ENCODE measurements at regions not wholly inside any gene's neighbourhood (a gene's known extent, or its start where the extent isn't known, plus 50 kb on each side); places are given as distances from the start of the nearest gene placed in this dataset.

DNA sequence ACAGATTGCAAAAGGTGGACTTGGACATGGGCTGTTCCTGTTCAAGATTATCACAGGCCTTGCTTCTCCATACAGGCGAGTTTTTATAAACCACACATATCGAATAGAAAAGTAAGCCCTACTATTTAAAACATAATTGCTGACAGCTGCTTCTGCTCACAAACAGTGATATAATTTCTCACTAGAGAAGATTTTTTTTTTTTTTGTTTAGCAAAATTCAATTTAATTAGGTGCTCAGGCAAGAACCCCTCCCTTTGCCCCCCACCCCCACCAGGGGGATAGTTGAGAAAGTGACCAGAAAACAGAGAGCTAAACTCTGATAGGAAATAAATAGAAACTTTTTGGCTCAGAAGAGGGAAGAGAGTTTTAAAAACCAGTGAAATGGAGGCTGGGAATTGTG is 132.8 kb upstream of the CRY1 start:
- no peak for DNase-seq

DNA sequence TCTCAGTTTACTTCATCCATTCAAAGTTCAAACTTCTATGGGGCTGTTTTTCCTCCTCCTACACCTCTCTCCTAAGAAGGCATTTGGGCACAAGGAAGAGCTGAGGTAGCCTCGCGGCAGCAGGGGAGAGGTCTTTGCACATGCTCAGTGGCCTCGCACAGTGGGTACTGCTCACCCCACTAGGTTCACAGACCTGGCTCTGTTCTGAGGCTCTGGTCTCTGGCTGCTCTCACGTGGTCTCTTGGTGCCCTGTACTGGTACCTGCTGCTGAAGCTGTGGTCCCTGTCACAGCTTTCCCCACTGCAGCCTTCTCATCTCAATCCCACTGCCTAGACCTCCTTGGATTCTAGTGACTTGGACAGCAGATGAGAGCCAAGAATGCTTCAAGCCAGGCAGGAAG is 134.7 kb upstream of the CRY1 start:
- DNase-seq: no peak

DNA sequence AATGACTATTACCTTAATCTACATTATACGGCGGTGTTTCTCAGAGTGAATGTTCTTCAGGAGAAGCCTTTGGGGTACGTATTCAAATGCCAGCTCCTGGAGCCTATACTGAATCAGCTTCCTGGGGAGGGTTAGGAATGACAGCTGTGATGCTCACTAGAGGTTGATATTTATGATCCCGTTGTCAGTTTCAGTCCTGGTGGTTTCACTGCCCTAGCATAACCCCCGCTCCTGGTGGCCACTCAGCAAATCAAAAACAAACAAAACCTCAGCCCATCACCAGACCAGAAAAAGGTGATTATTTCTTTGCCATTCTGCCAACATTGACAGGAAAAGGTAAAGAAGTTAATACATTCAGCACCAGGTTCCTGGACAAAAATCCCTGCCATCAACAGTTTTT is 136.5 kb upstream of the CRY1 start:
- no peak for DNase-seq

DNA sequence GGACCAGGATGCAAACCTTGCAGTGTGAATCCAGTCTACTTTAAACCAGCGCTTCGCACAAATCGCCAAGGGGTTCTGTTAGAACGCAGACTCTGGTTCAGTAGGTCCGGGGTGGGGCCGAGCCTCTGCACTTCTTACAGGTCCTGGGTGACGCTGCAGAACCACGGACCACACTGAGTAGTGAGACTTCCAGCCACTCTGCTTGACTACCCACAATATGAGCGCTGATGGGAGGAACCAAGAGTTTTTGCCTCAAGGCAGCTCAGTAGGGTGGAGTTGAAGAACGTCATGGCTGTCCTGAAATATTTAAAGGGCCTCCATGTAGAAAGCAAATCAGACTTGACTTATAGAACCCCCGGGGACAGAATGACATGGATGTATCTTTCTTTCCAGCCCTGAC is 138.0 kb upstream of the CRY1 start:
- DNase-seq: no peak

DNA sequence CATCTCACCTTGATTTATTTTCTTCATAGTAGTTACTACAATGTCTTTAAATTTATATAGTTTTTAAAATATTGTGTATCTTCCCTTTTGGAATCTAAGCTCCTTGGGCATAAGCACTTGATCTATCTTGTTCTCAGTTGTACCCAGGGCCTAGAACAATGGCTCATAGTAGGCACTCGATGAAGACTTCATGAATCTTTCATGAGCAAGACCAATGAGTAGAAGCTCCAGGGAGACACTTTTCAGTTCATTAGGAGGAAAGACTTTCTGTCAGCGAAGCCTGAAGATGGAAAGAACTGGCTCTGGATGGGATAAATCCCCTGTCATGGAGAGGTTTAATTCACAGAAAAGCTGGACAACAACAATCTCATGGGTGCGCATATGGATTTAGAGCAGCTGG is 140.2 kb upstream of the CRY1 start:
- DNase-seq: peak; percentile 12

DNA sequence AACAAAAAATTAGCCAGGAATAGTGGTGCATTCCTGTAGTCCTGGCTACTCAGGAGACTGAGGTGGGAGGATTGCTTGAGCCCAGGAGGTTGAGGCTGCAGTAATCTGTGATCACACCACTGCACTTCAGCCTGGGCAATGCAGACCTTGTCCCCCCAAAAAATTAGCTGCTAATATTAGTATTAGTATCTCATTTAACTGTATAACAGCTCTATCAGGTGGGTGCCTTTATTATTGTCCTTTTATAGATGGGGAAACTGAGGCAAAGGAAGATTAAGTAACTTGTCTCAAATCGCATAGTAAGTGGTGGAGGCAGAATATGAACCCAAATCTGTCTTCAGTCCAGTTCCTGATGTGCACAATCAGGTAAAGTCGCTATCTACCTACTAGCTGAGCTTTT is 142.3 kb upstream of the CRY1 start:
- no peak for DNase-seq

DNA sequence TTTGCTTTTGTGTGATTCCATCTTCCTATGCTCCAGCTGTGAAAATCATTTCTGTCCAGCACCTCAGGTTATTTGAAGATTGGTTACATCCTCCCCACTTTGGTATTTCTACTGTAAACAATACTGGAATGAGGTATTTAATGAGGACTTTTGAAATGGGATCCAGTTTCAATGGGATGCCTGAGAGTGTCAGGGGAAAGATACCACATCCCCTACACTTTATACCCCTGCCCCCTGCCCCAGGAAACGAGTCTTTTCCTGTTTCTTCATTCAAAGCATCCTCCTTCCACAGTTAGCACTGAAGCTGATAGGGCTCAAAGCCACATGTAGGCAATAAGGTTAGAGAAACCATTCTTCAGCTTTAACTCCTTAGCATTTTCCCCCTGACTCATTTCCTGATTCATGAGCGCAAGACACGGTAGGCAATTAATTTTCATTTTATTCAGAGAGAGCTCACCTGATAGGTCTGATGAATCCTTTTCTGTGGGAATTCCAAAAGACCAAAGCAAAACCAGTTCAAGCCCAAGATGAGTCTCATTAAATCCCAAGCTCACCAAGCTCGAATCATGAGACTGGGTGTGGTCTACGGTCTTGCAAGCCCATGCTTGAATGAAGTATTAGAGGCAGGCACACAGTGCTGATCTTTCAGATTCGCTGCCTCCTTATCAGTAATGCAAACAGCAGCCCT is 143.6 kb upstream of the CRY1 start:
- DNase-seq: no peak

DNA sequence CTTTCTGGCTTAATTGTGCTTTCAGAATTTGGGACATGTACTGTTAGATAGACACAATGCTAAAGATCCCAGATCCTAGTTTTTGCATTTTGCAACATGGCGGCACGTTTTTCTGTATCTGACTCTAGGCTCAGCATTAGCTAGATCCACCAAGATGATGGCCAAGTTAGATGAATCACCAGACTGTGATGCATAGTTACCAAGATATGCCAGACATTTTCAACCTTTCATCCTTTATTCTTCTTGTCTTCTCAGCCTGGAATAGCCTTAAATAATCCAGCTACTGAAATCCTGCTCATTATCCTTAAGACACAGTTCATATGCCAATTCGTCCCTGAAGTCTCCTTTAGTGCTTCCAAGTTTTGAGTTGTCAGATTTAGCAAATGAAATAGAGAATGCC is 144.9 kb upstream of the CRY1 start:
- no peak for DNase-seq

DNA sequence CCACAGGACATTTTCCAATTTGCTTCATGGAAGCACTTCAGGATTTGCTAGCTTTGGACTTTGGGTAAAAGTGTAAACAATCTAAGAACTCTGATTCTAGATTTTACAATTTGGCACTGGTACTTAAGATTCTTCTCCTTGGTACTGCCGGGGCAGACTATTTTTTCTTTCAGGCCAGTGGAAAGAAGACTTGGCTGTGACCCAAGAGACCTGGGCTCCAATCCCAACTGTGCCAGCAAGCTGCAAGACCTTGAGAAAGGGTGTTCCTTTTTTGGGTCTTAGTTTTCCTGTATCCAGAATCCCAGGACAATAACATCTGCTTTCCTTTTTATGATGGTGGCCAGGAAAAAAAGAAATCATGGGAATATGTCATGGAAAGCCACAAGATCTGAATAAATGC is 148.1 kb upstream of the CRY1 start:
- DNase-seq: no peak

DNA sequence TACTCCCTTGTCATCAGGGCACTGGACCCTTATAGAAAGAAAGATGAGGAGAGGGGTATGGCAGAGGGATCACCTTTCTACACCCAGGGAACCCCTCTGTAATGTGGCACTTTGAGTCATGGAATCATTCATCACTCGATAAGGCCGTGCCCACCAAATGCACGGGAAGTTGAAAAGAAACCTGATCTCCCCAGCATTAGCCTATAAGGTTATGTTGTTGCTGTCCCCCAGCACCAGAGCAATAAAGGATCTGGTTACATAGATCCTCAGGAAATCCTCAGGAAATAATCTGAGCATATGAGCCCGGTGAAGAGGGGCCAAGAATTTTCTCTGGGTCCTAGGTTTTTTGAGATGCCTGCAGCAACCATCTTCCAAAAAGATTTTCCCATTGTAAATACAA is 148.8 kb upstream of the CRY1 start:
- no peak for DNase-seq

DNA sequence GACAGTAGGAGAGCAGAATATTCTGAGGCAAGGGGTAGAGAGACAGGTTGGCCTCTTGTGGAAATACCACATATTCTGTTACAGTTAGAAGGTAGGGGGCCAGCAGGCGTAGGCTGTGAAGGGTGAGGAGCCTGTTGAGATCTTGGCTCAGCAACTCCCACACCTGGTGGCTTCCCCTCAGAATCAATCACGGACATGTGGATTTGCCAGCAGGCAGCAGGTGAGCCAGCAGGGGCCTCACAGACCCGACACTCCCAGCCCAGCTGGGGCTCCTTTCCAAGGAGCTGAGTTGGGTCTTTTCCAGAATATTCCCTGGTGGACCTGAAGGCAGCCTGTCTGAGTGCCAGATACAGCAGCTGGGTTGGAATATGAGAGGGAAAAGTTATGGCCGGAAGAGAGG is 150.0 kb upstream of the CRY1 start:
- peak; percentile 87 for DNase-seq

DNA sequence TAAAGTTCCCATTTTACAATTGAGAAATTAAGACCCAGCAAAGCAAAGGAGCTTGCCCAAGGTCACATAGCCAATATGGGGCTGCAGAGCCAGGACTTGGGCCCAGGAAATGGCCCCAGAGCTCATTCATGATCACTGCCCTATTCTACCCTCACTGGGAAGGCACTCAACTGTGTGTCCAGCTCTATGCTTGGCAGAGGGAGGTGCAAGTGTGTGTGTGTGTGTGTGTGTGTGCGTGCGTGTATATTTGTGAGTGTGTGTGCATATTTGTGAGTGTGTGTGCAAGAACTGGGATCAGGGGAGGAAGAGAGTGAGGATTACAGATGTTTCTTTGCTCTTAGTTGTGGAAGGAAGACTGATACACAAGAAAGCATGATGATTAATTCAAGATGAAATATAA is 151.2 kb upstream of the CRY1 start:
- DNase-seq: no peak

DNA sequence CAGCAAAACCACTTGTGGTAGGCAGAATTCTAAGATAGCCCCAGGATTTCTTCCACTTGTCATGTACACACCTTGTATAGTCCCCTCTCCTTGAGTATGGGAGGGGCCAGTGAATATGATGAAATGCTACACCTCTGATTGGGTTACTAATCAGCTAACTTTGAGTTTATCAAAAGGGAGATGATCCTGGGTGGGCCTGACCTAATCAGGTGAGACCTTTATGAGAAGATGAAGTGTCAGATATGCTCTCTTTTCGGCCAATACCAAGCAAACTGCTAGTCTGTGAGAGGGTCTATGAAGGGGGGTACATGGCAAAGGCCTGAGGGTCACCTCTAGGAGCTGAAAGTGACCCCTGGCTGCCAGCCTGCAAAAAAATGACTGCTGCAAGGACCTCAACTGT is 154.3 kb upstream of the CRY1 start:
- no peak for DNase-seq

DNA sequence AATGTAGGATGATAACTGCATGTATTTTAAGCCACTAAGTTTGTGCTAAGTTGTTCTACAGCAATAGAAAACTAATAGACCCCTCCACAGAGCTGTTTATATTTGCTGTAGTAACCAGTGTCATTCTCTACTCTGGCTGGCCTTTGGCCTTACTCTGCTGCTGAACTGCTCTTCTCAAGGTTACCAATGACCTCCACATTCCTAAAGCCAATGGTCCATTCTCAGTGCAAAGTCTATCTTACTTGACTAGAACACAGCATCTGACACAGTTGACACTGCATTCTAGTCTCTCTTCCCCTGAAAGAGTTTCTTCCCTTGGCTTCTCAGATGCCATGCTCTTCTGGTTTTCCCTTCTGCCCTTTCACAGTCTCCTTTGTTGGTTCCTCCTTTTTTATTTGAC is 154.8 kb upstream of the CRY1 start:
- no peak for DNase-seq

DNA sequence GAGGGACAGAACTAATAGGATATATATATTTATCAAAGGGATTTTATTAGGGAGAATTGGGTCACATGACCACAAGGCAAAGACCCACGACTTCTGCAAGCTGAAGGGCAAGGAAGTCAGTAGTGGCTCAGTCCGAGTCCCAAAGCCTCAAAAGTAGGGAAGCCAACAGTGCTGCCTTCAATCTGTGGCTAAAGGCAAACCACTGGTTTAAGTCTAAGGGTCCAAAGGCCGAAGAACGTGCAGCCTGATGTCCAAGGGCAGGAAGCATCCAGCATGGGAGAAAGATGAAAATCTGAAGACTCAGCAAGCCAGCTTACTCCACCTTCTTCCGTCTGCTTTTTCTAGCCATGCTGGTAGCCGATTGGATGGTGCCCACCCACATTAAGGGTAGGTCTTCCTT is 157.9 kb upstream of the CRY1 start:
- no peak for DNase-seq

DNA sequence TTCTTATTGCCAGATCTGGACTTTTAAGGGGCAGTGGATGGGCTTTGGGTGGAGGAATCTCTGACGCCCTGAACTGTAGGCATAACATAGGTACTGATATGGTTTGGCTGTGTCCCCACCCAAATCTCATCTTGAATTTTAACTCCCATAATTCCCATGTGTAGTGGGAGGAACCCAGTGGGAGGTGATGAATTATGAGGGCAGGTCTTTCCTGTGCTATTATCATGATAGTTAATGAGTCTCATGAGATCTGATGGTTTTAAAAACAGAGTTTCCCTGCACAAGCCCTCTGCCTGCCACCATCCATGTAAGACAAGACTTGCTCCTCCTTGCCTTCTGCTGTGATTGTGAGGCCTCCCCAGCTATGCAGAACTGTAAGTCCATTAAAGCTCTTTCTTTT is 160.0 kb upstream of the CRY1 start:
- DNase-seq: no peak

DNA sequence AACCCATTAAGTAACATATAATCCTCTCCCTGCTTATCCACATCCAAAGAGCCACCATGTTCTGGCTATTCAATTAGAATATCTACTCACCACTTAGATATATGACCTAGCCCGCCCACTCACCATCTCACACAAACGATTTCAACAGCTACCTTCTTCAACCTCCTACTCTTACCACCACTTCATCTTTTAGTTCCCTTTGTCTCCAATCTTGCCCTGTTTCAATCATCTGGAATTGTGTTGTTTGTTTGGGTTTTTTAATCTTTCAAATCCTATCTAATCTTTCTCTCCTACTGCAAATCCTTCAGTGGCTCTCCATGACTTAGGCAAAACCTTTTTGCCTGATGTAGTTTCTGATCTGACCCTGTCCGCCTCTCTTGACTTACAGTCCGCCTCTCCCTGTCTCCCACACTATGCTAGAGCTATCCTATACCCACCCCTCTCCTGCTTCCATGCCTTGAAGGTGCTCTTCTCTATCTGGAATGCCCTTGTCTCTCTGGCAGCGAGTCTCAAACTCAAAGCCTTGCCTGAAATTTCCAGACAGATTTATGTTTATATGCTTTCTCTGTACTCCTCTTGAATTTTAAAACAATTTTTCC is 161.0 kb upstream of the CRY1 start:
- no peak for DNase-seq

DNA sequence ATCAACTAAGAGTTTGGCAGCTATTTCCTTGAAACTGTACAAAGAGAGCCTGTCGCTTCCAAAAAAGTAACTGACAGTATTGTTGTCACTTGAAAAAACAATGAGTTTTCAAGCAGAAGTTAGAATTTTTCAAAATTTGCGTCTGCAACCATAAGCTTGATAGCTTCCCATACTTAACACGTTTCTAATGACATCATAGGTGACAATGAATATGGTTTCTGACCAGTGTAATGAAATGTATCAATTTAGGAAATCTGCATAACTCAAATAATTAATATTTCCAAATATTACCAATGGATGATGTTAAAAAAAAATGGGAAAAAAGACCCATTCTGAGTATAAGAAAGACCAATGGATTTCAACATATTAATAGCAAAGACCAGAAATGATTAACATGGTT is 165.4 kb upstream of the CRY1 start:
- no peak for DNase-seq

DNA sequence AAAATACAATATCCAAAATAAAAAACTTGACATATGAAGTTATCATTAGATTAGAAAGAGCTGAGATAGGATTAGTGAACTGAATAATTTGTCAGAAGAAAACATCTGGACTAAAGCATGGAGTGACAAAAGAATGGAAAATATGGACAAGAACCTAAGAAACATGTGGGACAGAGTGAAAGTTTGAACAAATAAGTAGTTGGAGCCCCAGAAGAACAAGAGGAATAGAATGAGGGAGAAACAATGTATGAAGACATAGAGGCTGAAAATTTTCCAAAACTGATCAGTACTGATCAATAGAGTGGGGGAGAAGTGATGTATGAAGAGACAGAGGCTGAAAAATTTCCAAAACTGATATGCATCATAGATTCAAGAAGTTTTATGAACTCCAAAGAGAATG is 170.6 kb upstream of the CRY1 start:
- DNase-seq: no peak

DNA sequence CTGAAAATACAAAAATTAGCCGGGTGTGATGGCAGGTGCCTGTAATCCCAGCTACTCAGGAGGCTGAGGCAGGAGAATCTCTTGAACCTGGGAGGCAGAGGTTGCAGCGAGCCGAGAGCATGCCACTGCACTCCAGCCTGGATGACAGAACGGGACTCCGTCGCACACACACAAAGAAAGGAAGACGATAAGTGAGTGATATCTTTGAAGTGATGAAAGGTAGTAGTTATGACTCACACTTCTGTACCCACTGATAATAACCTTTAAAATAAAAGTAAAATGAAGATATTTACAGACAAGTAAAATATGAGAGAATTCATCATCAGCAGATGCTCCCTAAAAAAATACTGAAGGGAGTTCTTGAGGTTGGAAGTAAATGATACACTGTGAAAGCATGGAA is 171.3 kb upstream of the CRY1 start:
- DNase-seq: no peak

DNA sequence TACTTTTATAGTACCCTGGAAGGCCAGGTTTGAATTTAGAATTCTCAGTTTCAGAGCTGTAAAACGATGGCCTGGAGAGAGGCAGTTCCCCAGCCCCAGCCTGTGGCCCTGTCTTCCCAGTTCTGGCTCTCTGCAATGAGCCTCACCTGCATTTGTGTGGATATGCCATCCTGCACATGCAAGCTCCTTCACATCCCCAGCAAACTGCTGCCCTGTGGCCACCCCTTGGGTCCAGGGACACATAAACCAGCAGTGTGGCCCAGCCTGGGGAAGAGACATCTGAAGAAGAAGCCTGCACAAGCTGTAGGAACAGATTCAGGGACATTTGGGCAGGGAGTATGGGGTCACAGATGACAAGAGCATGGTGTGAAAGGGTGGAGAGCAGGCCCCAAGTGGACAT is 174.3 kb upstream of the CRY1 start:
- DNase-seq: no peak

DNA sequence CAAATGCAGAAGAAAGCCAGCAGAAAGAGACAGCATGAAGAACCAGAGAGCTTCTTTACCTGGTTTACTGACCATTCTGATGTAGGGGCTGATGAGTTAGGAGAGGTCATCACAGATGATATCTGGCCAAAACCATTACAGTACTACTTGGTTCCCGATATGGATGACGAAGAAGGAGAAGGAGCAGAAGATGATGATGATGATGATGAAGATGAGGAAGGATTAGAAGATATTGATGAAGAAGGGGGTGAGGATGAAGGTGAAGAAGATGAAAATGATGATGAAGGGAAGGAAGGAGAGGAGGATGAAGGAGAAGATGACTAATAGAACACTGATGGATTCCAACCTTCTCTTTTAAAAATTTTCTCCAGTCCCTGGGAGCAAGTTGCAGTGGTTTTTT is 178.2 kb upstream of the CRY1 start:
- no peak for DNase-seq

DNA sequence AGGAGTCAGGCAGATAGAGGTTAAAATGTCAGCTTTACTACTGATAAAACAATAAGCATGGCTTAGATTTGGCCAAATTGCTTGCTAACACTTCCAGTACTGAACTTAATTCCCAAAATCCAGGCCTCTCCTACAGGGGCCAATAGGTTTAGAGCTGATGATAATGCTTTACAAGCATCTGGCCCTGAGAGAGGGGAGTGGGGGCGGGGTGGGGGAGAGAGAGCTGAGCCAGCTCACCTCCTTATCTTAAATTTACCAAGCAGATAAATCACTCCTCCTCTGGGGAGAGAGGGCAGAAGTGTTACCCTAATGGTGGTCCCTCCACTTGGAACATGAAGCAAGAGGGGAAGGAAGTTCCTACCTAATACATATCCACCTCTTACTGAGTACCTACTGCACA is 182.2 kb upstream of the CRY1 start:
- no peak for DNase-seq

DNA sequence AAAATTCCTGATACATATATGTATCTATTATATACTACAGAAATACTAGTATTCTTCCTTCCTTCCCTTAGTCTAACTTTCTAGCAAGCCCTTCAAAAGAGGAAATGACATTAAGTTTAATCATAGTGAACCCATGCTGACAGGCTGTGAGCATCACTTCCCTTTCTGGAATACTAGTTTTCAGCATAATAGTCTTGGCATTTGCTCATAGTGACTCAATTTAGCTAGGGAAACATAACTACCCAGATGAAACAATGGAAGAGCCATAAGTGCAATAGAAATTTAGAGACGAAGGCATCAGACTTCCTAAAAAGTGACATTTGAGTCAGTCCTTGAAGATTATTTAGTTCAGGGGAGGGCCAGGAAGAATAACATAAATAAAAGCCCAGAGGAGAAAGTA is 184.5 kb upstream of the CRY1 start:
- DNase-seq: no peak

DNA sequence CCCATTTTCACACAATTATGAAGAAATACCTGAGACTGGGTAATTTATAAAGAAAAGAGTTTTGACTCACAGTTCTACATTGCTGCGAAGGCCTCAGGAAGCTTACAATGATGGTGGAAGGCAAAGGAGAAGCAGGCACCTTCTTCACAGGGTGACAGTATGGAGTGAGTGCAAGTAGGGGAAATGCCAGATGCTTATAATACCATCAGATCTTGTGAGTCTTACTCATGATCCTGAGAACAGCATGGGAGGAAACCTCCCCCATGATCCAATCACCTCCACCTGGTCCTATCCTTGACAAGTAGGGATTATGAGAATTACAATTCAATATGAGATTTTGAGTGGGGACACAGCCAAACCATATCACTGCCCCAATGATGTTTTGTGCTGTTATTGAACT is 189.3 kb upstream of the CRY1 start:
- no peak for DNase-seq

DNA sequence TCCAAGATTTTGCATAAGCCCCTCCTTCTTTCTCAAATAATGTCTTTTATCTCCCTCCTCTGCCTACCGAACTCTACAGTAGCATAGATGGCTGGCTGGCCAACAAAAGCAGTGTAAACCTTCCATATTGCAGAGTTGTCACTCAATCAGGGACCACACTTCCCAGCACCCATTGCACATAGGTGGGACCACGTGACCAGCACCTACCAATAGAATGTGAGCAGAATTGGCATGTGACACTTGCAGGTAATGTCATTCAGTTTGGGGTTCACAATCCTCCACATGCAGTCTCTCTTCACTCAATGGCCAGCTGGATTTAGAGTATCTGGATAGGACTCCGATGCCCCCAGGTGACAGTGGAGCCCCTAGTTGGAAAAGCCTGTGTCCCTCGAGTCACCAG is 190.3 kb upstream of the CRY1 start:
- no peak for DNase-seq
